Neural progenitor cell (in vitro differentiated cells): ENCODE measurements at regions not wholly inside any gene's neighbourhood (a gene's known extent, or its start where the extent isn't known, plus 50 kb on each side); places are given as distances from the start of the nearest gene placed in this dataset.

Experiments used
- CTCF ChIP-seq: fragments of 200-600 bp; sonication (generic); IDR thresholded peaks from 2 replicates; pipeline ENCODE4 v1.5.1; 2017; ENCODE audit warnings: antibody characterized with exemption, mild to moderate bottlenecking
- EZH2 ChIP-seq: fragments of 200-600 bp; sonication (generic); IDR thresholded peaks from 2 replicates; pipeline ENCODE4 v1.6.1; 2017; ENCODE audit warnings: antibody characterized with exemption, mild to moderate bottlenecking, moderate library complexity

DNA sequence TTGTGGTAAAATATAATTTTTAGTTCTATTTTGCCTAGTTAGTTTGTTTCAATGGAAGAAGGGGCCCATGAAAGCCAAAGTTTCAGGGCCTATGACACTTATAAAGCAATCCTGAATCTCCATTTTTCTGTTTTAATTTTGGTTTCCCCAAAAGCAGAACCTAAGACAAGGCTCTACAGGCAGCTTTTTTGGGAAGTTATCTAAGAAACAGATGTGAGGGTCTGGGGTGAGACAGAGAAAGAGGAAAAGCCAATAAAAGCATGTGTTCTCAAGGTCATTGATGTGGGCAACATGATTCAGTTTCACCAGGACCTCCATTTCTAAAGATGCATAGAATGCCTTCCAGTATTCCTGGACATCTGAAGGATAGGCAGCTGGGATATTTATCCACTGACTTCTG lies 598.5 kb downstream of the PDCD6IP start:
- no peak for TF ChIP-seq CTCF
- TF ChIP-seq EZH2, result no peak
